Spleen (tissue), 7 donors: ENCODE measurements at regions not wholly inside any gene's neighbourhood (a gene's known extent, or its start where the extent isn't known, plus 50 kb on each side); places are given as distances from the start of the nearest gene placed in this dataset.

Source experiments
- POLR2A ChIP-seq, 3 donors: fragments of 450-650 bp; IDR thresholded peaks; one replicate each; pipeline ENCODE4 v1.5.1; 2017; ENCODE audit warnings: antibody characterized with exemption in 3 of 3, mild to moderate bottlenecking in 1 of 3
- TF ChIP-seq, protein P1 (sequence below), 11 experiments: fragments of 200-600 bp in 7 of 11; fragments of 450-650 bp in 4 of 11; sonication (generic) in 4 of 11; IDR thresholded peaks in 8 of 11; conservative IDR thresholded peaks in 3 of 11; 1 replicate in 7 of 11; 2 replicates in 4 of 11; pipeline versions ENCODE4 v1.4.0 to v1.8.0; 2016 to 2021; ENCODE audit warnings: antibody characterized with exemption in 11 of 11, inconsistent platforms in 4 of 11, mild to moderate bottlenecking in 1 of 11
- donor health status: DM: no; HTN: no; CAD: no; lungs with moderate emphysema.
- donor health status: DM: no; HTN: no; CAD: no.
- donor health status: DM: no; HTN: no; CAD: no.

DNA sequence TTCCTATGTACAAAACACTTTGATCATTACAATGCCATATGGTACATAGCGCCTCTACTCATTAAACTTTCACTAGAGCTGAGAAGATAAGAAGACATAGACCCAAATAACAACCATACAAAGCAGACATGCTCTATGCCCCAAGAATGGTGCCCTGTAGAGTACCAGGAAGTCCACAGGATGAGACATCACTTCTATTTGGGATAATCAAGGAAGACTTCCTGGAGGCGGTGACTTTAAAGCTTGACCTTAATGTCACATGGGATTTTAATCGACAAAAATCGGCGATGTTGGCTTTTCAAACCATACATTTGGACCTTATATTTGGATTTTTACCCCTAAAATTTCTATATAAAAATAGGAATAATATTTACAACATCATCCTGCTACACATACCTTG, 224.3 kb upstream of the MAP3K1 start:
- TF ChIP-seq, protein P1, sequence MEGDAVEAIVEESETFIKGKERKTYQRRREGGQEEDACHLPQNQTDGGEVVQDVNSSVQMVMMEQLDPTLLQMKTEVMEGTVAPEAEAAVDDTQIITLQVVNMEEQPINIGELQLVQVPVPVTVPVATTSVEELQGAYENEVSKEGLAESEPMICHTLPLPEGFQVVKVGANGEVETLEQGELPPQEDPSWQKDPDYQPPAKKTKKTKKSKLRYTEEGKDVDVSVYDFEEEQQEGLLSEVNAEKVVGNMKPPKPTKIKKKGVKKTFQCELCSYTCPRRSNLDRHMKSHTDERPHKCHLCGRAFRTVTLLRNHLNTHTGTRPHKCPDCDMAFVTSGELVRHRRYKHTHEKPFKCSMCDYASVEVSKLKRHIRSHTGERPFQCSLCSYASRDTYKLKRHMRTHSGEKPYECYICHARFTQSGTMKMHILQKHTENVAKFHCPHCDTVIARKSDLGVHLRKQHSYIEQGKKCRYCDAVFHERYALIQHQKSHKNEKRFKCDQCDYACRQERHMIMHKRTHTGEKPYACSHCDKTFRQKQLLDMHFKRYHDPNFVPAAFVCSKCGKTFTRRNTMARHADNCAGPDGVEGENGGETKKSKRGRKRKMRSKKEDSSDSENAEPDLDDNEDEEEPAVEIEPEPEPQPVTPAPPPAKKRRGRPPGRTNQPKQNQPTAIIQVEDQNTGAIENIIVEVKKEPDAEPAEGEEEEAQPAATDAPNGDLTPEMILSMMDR (IDR thresholded peaks at IDR 0.05 in 8 of 11, conservative IDR thresholded peaks at IDR 0.05 in 3 of 11): no peak
- TF ChIP-seq POLR2A (IDR thresholded peaks at IDR 0.05): no peak
